T-helper 17 cell (primary cell): ENCODE measurements at regions not wholly inside any gene's neighbourhood (a gene's known extent, or its start where the extent isn't known, plus 50 kb on each side); places are given as distances from the start of the nearest gene placed in this dataset.
"Not testable (repeated sequence)": the region's sequence is repeated elsewhere in the genome, so short reads cannot be mapped to it uniquely, and the experiment has no call there.

Experiments
- ATAC-seq: fragments of 150-1000 bp; cut with Tn5 transposase; 2 replicates; pipeline ENCODE4 v1.10.0; 2021; ENCODE audit warnings: mild to moderate bottlenecking, moderate library complexity
- DNase-seq, 3 donors: peaks; one replicate each; pipeline versions ENCODE4 v3.0.0 to v3.0.0-alpha.2; 2020 to 2021
- H3K9me3 ChIP-seq: one replicate; pipeline ENCODE4 v1.7.0; 2013; ENCODE audit warnings: low read length, mild to moderate bottlenecking; ENCODE audit not compliant: control insufficient read depth, poor library complexity, severe bottlenecking
- H3K27ac Mint-ChIP-seq: one replicate; pipeline ENCODE4 v1.8.0; 2022; ENCODE audit warnings: mild to moderate bottlenecking, moderate library complexity, mixed read lengths
- H3K27me3 Mint-ChIP-seq: one replicate; pipeline ENCODE4 v1.8.0; 2022; ENCODE audit warnings: mixed read lengths
- H3K36me3 Mint-ChIP-seq: one replicate; pipeline ENCODE4 v1.8.0; 2022; ENCODE audit warnings: low read depth, mixed read lengths
- H3K4me1 Mint-ChIP-seq: one replicate; pipeline ENCODE4 v1.8.0; 2022; ENCODE audit warnings: mild to moderate bottlenecking, mixed read lengths
- H3K4me3 Mint-ChIP-seq: one replicate; pipeline ENCODE4 v1.8.0; 2022; ENCODE audit warnings: mild to moderate bottlenecking, moderate library complexity, mixed read lengths

- ATAC-seq = no peak
- H3K9me3 ChIP-seq = no peaks in the 10 kb centered on the region
- Mint-ChIP-seq H3K27ac (no peak overlapping the region), H3K4me3 (no peak overlapping the region), H3K4me1 (no peaks in the 10 kb centered on the region), H3K27me3 (no peaks in the 10 kb centered on the region), H3K36me3 (no peaks in the 10 kb centered on the region)
- no peak for DNase-seq
Observed at GRCh38 chrX:8003147-8003883, 76.1 kb upstream of the PNPLA4 start.

GRCh38 chrX:7996851-7997250, 69.6 kb upstream of the PNPLA4 start:
- no peaks in the 10 kb centered on the region for H3K4me1 Mint-ChIP-seq
- H3K4me3 Mint-ChIP-seq = no peak overlapping the region
- ATAC-seq (no peak), DNase-seq (no peak)
- no peak overlapping the region for H3K27ac Mint-ChIP-seq
- H3K9me3 ChIP-seq = no peaks in the 10 kb centered on the region
- no peaks in the 10 kb centered on the region for H3K36me3 Mint-ChIP-seq
- no peaks in the 10 kb centered on the region for H3K27me3 Mint-ChIP-seq

GRCh38 chrX:7996414-7996813, 69.2 kb upstream of the PNPLA4 start:
- Mint-ChIP-seq H3K27me3 (no peaks in the 10 kb centered on the region), H3K36me3 (no peaks in the 10 kb centered on the region), H3K4me1 (no peaks in the 10 kb centered on the region), H3K4me3 (no peak overlapping the region), H3K27ac (no peak overlapping the region)
- no peaks in the 10 kb centered on the region for H3K9me3 ChIP-seq
- DNase-seq = no peak
- ATAC-seq = no peak

GRCh38 chrX:7993873-7994272, 66.7 kb upstream of the PNPLA4 start:
- H3K9me3 ChIP-seq = no peaks in the 10 kb centered on the region
- H3K4me3 Mint-ChIP-seq = no peak overlapping the region
- ATAC-seq (no peak), DNase-seq (no peak)
- H3K27me3 Mint-ChIP-seq = no peaks in the 10 kb centered on the region
- no peak overlapping the region for H3K27ac Mint-ChIP-seq
- no peaks in the 10 kb centered on the region for H3K36me3 Mint-ChIP-seq
- no peaks in the 10 kb centered on the region for H3K4me1 Mint-ChIP-seq

GRCh38 chrX:7988013-7988759, 61.0 kb upstream of the PNPLA4 start:
- not testable (repeated sequence) for ATAC-seq, H3K27me3 Mint-ChIP-seq, DNase-seq, H3K27ac Mint-ChIP-seq, H3K4me3 Mint-ChIP-seq, H3K9me3 ChIP-seq, H3K36me3 Mint-ChIP-seq, H3K4me1 Mint-ChIP-seq

GRCh38 chrX:7987160-7988012, 60.2 kb upstream of the PNPLA4 start:
- no peaks in the 10 kb centered on the region for H3K9me3 ChIP-seq
- Mint-ChIP-seq H3K4me1 (no peaks in the 10 kb centered on the region), H3K36me3 (no peaks in the 10 kb centered on the region), H3K27ac (no peak overlapping the region), H3K4me3 (no peak overlapping the region), H3K27me3 (no peaks in the 10 kb centered on the region)
- ATAC-seq (no peak), DNase-seq (no peak)

- not testable (repeated sequence) for H3K27ac Mint-ChIP-seq, H3K4me1 Mint-ChIP-seq, H3K27me3 Mint-ChIP-seq, H3K9me3 ChIP-seq, H3K36me3 Mint-ChIP-seq, H3K4me3 Mint-ChIP-seq, ATAC-seq, DNase-seq
Observed at GRCh38 chrX:7986738-7987137, 59.5 kb upstream of the PNPLA4 start.

GRCh38 chrX:7985568-7985967, 58.4 kb upstream of the PNPLA4 start:
- DNase-seq (no peak), ATAC-seq (no peak)
- Mint-ChIP-seq H3K27ac (no peak overlapping the region), H3K4me1 (no peaks in the 10 kb centered on the region), H3K4me3 (no peak overlapping the region), H3K36me3 (no peaks in the 10 kb centered on the region), H3K27me3 (no peaks in the 10 kb centered on the region)
- H3K9me3 ChIP-seq = no peaks in the 10 kb centered on the region

- H3K9me3 ChIP-seq = no peaks in the 10 kb centered on the region
- no peaks in the 10 kb centered on the region for H3K27me3 Mint-ChIP-seq
- DNase-seq (no peak), ATAC-seq (no peak)
- no peaks in the 10 kb centered on the region for H3K4me1 Mint-ChIP-seq
- H3K27ac Mint-ChIP-seq = no peak overlapping the region
- H3K36me3 Mint-ChIP-seq = no peaks in the 10 kb centered on the region
- no peak overlapping the region for H3K4me3 Mint-ChIP-seq
Observed at GRCh38 chrX:7983581-7983980, 56.4 kb upstream of the PNPLA4 start.
